HG03571 (cell line): ENCODE measurements at regions not wholly inside any gene's neighbourhood (a gene's known extent, or its start where the extent isn't known, plus 50 kb on each side); places are given as distances from the start of the nearest gene placed in this dataset.

Experiments
- ATAC-seq: cut with Tn5 transposase; IDR thresholded peaks from one replicate; pipeline ENCODE4 v1.9.1; 2021; ENCODE audit not compliant: unreplicated experiment

- no peak for ATAC-seq
These were observed 394.8 kb downstream of the PTPRC start for GRCh38 chr1:199033661-199034060.

GRCh38 chr1:199038156-199038555 is 399.3 kb downstream of the PTPRC start:
- no peak for ATAC-seq

- no peak for ATAC-seq
These were observed 401.5 kb downstream of the PTPRC start for GRCh38 chr1:199040076-199040905.

GRCh38 chr1:199041173-199041914 is 402.5 kb downstream of the PTPRC start:
- peak; percentile 98 for ATAC-seq

- no peak for ATAC-seq
These were observed 403.4 kb downstream of the PTPRC start for GRCh38 chr1:199042193-199042592.

- no peak for ATAC-seq
These were observed 405.4 kb downstream of the PTPRC start for GRCh38 chr1:199044191-199044590.

- no peak for ATAC-seq
These were observed 407.8 kb downstream of the PTPRC start for GRCh38 chr1:199046618-199047017.

GRCh38 chr1:199054694-199055093 is 415.9 kb downstream of the PTPRC start:
- ATAC-seq, result no peak

GRCh38 chr1:199057322-199057721 is 418.5 kb downstream of the PTPRC start:
- no peak for ATAC-seq

GRCh38 chr1:199058281-199058680 is 419.4 kb downstream of the PTPRC start:
- ATAC-seq, result no peak

- no peak for ATAC-seq
These were observed 426.1 kb downstream of the PTPRC start for GRCh38 chr1:199064971-199065370.

- ATAC-seq, result peak; percentile 91
These were observed 428.6 kb downstream of the PTPRC start for GRCh38 chr1:199067483-199067882.

- no peak for ATAC-seq
These were observed 432.2 kb downstream of the PTPRC start for GRCh38 chr1:199071080-199071479.

GRCh38 chr1:199073166-199073565 is 434.3 kb downstream of the PTPRC start:
- ATAC-seq, result no peak

- no peak for ATAC-seq
These were observed 437.0 kb downstream of the PTPRC start for GRCh38 chr1:199075792-199076191.

GRCh38 chr1:199079994-199080393 is 441.2 kb downstream of the PTPRC start:
- ATAC-seq, result no peak

GRCh38 chr1:199081739-199082138 is 442.9 kb downstream of the PTPRC start:
- ATAC-seq, result peak; percentile 62

- ATAC-seq, result no peak
These were observed 444.0 kb downstream of the PTPRC start for GRCh38 chr1:199082778-199083389.

- ATAC-seq, result no peak
These were observed 444.8 kb downstream of the PTPRC start for GRCh38 chr1:199083680-199084079.

- ATAC-seq, result no peak
These were observed 445.5 kb downstream of the PTPRC start for GRCh38 chr1:199084293-199084692.

- no peak for ATAC-seq
These were observed 447.1 kb downstream of the PTPRC start for GRCh38 chr1:199085903-199086302.

GRCh38 chr1:199087144-199087543 is 448.3 kb downstream of the PTPRC start:
- no peak for ATAC-seq
